Endometrial microvascular endothelial cells (primary cell): ENCODE measurements at regions not wholly inside any gene's neighbourhood (a gene's known extent, or its start where the extent isn't known, plus 50 kb on each side); places are given as distances from the start of the nearest gene placed in this dataset.
"Not testable (repeated sequence)": the region's sequence is repeated elsewhere in the genome, so short reads cannot be mapped to it uniquely, and the experiment has no call there.

Experiments
- in situ Hi-C: cut with HindIII; loops from 2 replicates; pipeline ENCODE4 v1.10.0; 2017; ENCODE audit warnings: low sequenced_read_pairs, low pct_unique_long_range_greater_than_20kb; ENCODE audit errors: inconsistent ontology term

DNA sequence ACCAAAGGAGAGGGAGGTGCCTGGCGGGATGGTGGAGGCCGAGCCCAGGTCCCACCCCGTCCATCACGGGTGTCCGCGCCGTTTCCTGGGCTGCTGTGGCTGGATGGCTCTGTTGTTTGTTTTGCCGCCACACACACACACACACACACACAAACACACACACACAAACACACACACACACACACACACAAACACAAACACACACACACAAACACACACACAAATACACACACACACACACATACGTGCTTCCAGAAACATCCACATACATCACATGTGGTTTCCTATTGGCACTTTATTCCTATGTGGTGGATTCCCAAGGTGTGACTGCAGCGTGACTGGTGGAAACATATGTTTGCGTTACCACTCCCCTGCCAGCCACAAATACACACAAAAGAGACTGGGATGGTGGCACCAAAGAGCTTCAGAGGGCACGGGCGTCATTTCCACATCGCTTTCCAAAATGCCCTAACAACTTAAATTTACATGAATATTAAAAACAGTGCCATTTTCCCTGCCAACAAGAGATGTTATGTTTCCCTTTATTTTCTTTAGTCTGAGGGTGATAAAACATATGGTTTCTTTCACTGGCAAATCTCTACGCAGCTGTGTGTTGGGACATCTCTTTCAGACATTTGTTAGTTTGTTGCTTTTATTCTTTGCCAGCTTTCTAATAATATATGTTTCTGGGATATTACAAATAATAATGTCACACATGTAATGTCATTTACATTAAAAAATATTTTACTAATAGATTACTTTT, 356.8 kb downstream of the BRD1 start:
- in situ Hi-C loops, result no loop called here

DNA sequence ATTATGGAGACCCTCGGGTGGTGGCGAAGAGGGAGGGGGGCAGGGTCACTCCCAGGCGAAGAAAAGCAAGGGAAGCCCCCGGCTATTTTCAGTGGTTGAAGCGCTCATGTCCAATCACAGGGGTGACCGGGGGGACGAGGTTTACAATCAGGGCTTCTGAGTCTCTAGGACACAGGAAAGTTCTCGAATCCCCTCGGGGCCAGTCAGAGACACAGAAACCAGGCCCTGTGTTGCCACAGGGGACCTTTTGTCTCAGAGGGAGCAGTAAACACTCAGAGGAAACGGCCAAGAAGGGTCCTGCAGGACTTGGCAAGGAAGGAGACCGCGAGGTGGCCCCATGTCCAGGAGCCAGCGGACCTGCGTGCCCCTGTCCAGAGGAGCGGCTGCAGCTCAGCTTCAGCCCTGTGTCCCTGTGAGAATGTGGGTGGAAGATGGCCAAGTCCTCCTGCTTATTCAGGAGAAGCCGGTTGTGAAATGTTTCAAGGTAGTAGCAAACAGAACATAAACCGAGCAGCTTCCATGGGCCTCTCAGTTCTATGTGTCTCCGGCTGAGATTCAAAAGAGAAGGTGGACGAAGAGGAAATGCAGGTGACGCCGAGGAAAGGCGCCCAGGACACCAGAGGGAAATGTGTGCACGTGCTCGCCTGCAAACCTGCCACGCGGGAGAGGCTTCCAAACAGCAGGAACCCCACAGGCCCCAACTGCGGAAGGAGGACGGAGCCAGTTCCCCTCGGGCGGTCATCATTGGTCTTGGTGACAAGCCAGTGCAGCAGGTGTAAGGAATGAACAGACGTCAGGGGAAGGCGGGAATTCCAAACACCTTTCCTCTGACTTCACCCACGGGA, 357.6 kb downstream of the BRD1 start:
- in situ Hi-C loops, result no loop called here

DNA sequence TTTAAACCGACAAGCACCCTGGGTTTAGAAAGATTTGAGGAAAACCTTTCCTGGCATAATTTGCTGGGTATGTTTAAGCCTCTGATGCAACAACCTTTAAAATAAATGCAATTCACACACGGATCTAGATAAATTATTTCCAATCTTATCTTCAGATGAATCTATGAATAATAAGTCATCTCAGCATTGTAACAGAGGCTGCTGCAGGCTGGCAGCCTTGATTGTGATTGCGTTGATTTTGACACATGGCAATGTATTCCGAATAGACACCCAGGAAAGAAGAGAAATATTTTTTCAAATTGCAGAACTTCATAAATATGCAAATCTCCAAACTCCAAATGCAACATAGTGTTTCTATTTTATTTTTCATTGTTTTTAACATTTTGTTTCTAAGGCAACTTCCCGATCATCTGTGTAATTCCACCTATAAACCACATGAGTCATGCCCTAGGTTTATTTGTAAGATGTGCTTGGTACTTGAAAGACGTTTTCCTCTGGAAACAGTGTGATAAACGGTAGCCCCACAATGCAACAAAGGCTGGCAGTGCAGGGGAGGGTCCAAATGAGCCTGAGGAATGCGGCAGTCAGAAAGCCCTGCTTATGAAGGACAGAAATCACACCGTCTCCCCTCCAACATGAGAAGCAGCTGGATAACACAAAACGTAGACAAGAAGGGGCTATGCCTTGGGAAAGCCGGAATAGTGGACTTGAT, 359.0 kb downstream of the BRD1 start:
- in situ Hi-C loops, result no loop called here

DNA sequence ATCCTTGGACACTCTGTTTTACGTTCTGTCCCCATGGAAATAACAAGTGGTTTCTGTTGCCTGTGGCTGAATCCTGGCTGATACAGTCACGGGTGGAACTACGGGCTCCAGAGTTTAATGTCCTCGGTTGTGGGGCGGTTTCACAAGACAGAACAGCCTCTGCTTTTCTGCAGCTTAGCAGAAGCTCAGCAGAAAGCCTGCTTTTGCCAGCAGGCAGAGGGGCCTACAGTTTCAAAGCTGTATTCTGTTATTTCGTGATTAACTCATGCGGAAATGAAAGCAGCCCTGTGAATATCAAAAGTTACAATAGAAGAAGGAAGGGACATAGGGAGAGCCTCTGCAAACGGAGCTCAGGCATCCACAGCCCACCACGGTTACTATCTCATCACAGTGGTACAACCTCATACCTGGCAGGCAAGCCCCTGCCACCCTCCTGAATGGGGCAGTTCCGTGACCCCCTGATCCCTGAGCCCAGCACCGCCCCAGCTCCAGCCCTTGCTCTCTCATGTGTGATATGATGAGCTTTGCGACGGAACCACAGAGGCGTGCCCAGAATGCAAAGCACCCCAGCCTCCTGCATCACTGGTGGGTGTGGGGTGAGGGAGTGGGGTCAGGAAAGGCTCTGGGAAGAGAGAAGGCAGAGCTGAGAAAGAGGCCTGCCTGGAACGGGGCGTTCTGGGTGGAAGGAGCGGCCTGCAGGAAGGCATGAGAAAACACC, 360.6 kb downstream of the BRD1 start:
- in situ Hi-C loops, result no loop called here

DNA sequence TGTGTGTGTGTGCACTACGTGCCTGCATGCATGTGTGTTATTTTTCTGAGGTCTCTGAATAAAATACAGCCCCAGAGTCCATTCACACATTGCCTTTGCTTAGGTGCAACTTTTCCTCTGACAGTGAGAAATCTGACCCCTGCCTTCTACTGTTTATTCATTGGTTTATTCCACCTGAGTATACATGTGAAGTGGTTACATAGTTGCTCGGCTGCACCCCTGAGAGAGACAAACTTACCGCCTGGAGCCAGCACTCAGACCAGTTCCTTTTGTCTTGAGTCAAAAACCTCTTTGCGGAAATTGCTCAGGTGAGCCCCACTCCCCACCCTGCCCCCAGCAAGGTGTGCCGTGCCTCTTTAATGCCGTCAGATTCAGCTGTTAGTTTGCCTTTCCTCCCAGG, 363.6 kb downstream of the BRD1 start:
- in situ Hi-C loops, result no loop called here

DNA sequence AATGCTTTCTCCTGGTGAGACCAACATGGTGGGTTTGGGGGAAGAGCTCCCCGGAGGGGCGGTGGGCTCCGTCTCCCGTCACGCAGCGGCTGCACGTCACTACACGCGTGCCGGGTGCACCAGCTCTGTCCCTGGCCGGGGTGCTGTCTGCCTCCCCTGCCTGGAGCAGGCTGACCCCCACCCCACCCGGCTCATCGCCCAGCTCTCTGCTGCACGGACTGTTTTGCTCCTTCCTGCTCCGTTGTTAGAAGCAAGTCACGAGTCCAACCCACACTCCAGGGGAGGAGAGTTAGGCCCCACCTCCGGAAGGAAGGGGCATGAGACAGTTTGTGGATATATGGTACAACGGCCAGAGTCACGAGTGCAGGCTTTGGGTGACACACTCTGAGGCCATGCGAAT, 364.9 kb downstream of the BRD1 start:
- in situ Hi-C loops, result no loop called here

DNA sequence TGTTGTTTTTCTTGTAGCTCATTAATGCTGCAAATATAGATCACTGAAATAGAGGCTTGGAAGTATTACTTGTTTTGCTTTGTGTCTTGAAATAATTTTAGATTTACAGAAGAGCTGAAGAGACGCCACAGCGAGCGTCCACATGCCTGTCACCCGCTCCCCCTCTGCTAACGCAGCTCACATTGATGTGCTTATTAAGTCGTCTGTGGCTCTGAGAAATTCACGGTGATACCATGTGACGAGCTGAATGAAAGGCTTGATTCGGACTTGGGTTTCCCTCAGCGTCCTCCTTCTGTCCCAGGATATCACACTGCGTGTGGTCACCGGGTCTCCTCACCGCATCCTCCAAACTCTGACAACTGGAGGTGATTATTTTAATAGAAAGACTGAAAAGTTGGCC, 365.4 kb downstream of the BRD1 start:
- in situ Hi-C loops, result no loop called here

DNA sequence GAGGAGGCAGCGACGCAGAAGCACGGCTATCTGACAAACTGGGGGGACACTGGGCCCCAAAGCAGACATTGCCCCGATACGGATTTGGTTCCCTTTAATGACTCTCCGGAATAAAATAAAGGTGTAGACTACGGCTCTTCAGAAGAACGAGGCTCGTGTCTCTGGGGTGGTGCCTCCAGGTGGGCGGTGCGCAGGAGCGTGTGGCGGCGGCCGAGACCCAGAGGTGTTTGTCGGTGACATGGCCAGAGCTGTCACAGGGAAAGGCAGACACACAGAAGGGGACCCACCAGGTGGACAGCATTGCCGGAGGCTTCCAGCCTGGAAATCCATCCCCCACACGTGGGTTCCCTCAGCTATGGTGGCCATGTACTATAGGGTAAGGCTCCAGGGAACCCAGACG, 366.0 kb downstream of the BRD1 start:
- in situ Hi-C loops, result no loop called here

DNA sequence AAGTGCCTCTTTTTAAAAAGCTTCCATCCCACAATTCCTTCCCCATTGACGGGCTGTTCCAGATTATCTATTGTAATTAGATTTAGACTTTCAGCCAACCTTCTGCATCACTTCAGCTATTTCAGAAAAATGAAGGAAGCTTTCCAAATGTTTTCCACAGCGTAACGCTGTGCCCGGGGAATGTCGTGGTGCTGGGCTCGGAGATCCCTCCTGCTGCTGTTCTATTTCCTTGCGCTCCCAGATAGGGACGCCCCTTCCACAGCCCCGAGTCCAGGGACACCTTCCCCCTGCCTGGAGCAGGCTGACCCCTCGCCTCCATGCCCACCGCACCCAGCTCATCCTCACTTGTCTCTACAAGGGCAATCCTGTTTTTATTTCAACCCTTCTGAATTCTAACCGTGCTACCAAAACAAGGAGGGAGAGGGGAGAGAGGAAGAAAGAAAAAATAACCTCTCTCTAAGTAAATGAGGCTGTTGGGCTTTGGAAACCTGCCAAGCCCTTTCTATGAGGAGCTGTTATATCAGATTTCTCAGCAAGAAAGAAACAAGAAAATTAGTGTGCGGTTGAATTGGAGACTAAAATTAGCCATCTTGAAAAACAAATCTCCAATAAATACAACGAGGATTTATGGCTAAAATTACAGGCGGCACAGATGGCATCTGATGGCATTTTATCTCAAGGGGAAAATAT, 366.9 kb downstream of the BRD1 start:
- in situ Hi-C loops, result no loop called here

DNA sequence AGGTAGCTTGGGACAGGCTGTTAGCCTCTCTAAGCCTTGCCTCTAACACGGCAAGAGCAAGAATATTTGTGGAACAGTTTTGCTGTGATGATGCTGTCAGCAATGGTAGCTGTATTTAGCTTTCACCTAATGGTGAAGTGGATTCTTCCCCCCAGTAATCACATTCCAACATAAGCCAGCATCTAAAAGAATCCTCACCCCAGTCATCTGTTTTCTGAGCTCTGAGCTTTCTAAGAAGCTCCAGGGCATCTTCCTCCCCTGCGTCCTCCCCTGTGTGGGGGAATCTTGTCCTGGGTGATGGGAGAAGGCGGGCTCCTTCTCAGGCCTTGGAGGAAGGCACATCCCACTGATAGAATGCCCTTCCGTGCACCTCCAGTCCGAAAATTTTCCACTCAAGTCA, 367.6 kb downstream of the BRD1 start:
- in situ Hi-C loops, result no loop called here

DNA sequence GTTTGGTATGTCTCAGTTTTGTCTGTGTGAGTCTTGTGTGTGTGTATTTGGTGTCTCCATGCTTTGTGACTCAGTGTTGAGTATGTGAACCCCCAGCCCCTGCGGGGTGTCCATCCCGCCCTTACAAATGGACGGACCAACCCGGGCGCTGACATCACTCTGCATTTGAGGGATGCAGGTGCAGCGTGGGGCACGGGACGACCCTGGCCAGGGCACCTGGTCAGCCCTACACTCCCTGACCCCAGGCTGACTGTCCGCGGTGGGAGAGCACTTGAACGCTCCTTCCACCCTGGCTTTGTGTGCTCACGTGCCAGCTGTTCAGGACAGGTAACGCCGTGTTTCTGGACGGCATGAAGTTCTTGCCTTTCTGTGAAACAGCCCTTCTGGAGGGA, 369.0 kb downstream of the BRD1 start:
- in situ Hi-C loops, result no loop called here

DNA sequence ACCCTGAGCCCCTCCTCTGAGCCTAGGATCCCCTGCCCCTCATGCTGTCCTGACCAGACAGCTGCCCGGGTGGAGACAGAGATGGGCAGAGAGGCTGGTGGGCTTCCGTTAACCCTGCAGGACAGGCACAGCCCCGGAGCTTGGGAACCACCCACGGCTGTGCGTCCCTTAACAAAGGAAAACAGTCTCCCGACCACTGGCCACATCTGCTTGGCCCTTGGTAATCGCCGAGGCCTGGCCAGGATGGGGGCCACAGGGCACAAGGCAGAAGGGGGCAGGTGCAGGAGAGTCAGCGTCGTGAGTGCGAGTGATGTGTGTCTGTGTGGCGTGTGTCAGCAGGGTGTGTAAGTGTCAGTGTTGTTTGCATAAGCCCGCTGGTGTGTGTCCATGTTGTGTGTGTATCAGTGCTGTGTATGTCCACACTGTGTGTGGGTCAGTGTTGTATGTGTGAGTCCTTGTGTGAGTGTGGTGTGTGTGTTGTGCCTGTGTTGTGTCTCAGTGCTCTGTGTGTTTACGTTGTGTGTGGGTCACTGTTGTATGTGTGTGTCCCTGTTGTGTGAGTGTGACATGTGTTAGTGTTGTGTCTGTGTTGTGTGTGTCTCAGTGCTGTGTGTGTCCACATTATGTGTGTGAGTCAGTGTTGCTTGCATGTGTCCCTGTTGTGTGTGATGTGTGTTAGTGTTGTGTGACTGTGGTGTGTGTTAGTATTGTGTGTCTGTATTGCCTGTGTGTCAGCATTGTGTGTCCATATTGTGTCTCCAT, 369.5 kb downstream of the BRD1 start:
- in situ Hi-C loops, result no loop called here

DNA sequence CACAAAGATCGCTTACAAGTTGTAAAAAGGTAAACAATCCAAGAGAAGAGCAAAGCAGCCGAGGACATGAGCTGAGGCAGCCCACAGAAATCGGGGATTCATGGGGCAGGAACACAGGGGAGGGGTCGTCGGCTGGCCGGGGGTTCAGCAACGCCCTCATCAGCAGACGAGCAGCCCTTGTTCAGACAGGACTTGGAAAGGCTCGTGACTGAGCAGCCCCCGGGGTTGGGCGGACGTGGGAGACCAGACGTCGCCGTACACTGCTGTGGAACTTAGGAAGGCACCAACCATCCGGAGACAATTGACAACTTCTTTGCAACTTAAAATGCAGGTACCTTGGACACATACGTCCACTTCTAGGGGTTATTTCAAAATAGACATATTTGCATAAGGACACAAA, 370.5 kb downstream of the BRD1 start:
- in situ Hi-C loops, result no loop called here

DNA sequence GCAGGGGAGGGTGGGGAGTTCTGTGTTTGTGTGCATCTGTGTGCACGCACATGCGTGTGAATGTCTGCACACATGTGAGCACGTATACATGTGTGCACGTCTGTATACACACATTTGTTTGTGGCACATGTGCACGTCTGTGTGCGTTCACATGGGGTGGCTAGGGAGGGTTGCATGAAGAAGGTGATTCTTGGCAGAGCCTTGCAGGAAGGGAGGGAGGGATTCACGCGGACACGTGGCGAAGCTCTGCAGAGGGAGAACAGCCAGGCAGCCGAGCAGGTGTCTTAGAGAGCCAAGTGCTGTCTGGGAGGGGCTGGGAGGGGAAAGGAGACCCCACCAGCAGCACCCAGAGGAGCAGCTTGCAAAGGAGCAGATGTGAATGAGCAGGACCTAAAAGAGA, 372.1 kb downstream of the BRD1 start:
- in situ Hi-C loops, result no loop called here

DNA sequence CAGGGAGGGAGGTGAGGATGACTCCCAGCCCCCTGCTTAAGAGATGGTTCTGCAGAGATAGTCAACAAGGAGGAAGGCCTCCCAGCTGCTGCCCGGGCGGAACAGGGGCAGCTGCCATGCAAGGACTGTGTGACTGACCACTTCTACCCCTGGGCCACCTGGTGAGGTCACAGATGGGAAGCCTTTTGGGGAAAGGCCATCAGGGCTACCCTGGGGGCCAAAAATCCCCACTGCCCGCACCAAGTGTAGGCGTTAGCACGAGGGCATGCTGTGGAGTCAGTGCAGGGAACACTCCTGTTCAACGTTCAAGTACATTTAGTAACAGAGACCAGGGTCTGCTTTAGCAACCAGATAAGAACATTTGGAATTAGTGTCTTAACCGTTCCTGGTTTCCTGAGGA, 372.9 kb downstream of the BRD1 start:
- in situ Hi-C loops, result no loop called here

DNA sequence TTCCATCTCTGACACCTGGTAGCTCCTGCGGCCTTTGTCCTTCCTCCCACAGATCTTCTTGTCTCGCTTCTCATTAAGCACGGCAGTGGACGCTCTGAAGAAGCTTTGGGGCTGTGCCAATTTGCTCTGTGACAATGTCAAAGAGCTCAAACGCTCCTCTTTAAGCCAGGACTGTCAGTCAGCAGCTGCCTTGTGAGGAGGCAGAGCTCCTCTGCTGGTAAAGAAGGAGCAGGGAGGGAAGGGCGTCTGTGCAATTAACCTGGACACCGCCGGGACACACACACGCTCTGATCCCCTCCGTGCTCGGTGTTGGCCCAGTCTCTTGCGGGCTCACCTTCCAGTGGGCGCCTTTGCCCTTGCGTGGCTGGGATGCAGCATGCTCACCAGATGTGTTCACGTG, 373.9 kb downstream of the BRD1 start:
- in situ Hi-C loops, result no loop called here

DNA sequence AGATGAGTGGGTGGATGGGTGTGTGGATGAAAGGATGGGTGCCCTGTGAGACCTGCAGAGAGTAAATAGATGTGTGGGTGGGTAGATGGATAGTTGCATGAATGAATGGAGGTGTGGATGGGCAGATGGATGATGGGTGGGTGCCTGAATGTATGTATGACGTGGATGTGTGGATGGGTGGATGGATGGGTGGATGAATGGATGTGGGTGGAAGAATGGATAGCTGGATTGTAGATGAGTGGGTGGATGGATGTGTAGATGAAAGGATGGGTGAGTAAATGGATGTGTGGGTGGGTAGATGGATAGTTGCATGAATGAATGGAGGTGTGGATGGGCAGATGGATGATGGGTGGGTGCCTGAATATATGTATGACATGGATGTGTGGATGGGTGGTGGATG, 374.7 kb downstream of the BRD1 start:
- in situ Hi-C loops, result not testable (repeated sequence)

DNA sequence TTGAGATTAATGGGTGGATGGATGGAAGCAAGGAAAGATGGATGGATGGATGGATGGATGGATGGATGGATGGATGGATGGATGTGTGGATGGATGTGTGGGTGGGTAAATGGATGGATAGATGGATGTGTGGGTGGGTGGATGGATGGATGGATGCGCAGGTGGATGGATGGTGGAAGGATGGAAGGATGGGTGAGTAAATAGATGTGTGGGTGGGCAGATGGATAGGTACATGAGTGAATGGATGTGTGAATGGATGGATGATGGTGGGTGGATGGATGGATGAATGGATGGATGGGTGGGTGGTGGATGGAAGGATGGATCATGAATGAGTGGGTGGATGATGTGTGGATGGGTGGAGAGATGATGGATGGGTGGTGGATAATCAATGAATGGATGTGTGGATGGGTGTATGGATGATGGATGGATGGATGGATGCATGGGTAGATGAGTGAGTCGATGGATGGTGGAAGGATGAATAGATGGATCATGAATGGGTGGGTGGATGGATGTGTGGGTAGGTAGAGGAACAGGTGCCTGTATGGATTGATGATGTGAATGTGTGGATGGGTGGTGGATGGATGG, 375.2 kb downstream of the BRD1 start:
- in situ Hi-C loops, result no loop called here
